Heart left ventricle (tissue), 13 donors: ENCODE measurements at regions not wholly inside any gene's neighbourhood (a gene's known extent, or its start where the extent isn't known, plus 50 kb on each side); places are given as distances from the start of the nearest gene placed in this dataset.

Source experiments
- CTCF ChIP-seq, 12 donors: fragments of 200-600 bp; sonication (generic) in 4 of 12; IDR thresholded peaks; one replicate each; pipeline versions ENCODE4 v1.5.0 to v1.8.0; 2018 to 2022; ENCODE audit warnings: antibody characterized with exemption in 12 of 12, mild to moderate bottlenecking in 5 of 12
- POLR2A ChIP-seq, 2 donors: fragments of 450-650 bp; IDR thresholded peaks; one replicate each; pipeline ENCODE4 v1.6.1; 2017; ENCODE audit warnings: antibody characterized with exemption in 2 of 2, mild to moderate bottlenecking in 2 of 2, moderate library complexity in 2 of 2
- donor health status: ischemic (EF 13 %, LVEDD 7.1; RV severe dilation, severe dysfunction).
- donor health status: DM: no; HTN: yes; CAD: no.
- donor health status: DM: no; HTN: no; CAD: no.
- donor health status: ischemic (EF 25% LVEDD 6.9; RV normal size, moderate dysfunction).
- donor health status: ischemic (EF 25% LVEDD 5.7; RV mildly dilated, moderate dysfunction).
- donor health status: ischemic (EF 35%, LVEDD 5.7; RV mildly dilated, moderate dysfunction).
- donor health status: nonischemic (EF 11% LVEDD 7.7; RV severe dilation, severe dysfunction).
- donor health status: DM: yes; HTN: yes; CAD: no.
- donor health status: PGD.
- donor health status: ischemic (EF 29% LVEDD 5.4; RV normal size, mild dysfunction).
- donor health status: nonischemic (EF 23%, LVEDD 6.1; RV moderate dilation, normal function).

- TF ChIP-seq CTCF (IDR thresholded peaks at IDR 0.05), result no peak
- TF ChIP-seq POLR2A (IDR thresholded peaks at IDR 0.05), result no peak
Observed at GRCh38 chr5:162231522-162231921, 163.9 kb downstream of the GABRG2 start.
